ENCODE measurements at regions not wholly inside any gene's neighbourhood (a gene's known extent, or its start where the extent isn't known, plus 50 kb on each side); places are given as distances from the start of the nearest gene placed in this dataset.

DNA sequence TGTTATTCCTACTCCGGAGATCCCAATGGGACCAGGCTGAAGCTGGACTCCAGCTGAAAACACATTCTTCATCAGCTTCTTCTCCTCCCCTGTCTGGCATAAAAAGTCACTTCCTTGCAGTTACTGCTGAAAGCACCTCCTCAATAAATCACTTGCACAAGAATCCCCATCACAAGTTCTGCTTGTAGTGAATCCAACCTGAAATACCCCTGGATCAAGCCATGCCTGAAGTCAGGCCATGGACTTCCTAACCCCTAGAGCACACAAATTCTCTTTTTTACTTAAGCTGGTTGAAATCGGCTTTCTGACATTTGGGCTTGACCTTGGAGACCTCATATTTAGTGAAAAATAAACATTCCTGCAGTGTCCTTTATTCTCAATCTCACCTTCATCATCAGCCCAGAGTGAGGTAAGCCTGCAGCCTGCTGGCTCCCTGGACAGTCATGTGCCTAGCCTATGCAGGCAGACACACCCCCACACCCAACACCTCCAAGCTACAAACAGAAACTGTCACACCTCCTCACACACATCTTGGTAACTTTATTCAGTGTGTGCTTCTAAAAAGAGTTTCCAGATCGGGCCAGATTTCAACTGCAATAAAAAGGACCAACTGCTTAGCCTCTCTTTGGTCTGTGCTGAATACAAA is 51.5 kb upstream of the PTPRT start:
- TF ChIP-seq, protein P1, sequence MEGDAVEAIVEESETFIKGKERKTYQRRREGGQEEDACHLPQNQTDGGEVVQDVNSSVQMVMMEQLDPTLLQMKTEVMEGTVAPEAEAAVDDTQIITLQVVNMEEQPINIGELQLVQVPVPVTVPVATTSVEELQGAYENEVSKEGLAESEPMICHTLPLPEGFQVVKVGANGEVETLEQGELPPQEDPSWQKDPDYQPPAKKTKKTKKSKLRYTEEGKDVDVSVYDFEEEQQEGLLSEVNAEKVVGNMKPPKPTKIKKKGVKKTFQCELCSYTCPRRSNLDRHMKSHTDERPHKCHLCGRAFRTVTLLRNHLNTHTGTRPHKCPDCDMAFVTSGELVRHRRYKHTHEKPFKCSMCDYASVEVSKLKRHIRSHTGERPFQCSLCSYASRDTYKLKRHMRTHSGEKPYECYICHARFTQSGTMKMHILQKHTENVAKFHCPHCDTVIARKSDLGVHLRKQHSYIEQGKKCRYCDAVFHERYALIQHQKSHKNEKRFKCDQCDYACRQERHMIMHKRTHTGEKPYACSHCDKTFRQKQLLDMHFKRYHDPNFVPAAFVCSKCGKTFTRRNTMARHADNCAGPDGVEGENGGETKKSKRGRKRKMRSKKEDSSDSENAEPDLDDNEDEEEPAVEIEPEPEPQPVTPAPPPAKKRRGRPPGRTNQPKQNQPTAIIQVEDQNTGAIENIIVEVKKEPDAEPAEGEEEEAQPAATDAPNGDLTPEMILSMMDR (IDR thresholded peaks at IDR 0.05; ENCODE audit: insufficient read depth, low read length, missing control alignments) = no peak
- DNase-seq (ENCODE audit: low read depth, low spot score) = no peak
- ChIA-PET POLR2A (no interaction called here), CTCF (no interaction called here)
- H3K4me3 ChIP-seq (ENCODE audit: low read depth, low read length) = no peak overlapping the region
